Stimulated activated CD4-positive, alpha-beta T cell treated with anti-CD3 and anti-CD28 coated beads, Interleukin-1b, Interleukin-23, amount 100 ng/mL, for 1 hour (primary cell): ENCODE measurements at regions not wholly inside any gene's neighbourhood (a gene's known extent, or its start where the extent isn't known, plus 50 kb on each side); places are given as distances from the start of the nearest gene placed in this dataset.
"Not testable (repeated sequence)": the region's sequence is repeated elsewhere in the genome, so short reads cannot be mapped to it uniquely, and the experiment has no call there.

ENCODE experiments used
- DNase-seq, 2 donors: peaks; one replicate each; pipeline ENCODE4 v3.0.0-alpha.2; 2020; ENCODE audit warnings: low read depth in 2 of 2

DNA sequence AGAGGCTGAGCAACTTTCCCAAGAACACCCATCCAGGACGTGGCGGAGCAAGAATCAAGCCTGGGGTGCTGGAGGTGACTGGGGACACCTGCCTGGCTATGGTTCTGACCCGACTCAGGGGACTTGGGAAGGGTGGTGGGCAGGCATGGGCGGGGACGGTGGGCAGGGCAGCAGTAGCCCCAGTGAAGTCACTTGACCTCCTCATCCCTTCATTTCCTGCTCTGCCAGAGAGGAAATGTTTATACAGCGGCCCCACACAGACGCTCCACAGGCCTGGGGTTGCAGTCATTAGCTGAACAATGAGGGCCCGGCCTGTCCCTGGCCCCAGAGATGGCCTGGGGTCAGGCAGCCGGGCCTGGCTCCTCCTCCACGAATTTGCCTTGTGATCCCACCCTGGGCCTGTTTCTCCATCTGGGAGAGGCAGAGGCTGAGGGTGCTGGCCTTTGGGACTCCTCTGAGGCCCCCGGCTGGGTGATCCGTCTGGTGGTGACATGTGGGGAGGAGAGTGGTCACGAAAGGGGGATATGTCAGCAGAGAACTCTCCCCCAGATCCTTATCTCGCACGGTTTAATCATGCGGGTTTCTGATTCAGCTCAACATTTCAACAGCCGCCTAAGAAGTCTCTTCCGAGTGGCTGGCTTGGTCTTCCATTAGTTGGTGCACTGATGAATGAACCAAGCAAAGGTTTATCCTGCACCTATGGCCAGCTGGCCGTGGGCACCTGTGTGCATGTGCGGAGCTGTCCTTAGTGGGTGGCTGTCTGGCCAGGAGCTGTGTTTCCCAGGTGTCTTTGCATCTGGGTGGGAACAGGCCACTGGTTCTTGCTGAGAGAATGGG is 175.9 kb downstream of the IRF8 start:
- no peak for DNase-seq

DNA sequence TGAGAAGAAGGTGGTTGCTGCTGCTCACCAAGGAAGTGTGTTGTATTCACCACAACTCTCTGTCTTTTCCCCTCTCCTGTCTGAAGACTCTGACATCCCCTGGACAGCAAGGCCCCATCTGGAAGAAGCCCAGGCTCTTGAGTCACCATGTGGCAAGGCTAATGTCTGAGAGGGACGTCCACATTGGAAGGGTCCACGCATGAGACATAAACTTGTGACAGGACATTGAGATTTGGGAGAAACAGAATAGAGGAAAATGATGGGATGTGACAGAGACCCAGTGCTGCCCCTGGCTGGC is 176.5 kb downstream of the IRF8 start:
- no peak for DNase-seq

DNA sequence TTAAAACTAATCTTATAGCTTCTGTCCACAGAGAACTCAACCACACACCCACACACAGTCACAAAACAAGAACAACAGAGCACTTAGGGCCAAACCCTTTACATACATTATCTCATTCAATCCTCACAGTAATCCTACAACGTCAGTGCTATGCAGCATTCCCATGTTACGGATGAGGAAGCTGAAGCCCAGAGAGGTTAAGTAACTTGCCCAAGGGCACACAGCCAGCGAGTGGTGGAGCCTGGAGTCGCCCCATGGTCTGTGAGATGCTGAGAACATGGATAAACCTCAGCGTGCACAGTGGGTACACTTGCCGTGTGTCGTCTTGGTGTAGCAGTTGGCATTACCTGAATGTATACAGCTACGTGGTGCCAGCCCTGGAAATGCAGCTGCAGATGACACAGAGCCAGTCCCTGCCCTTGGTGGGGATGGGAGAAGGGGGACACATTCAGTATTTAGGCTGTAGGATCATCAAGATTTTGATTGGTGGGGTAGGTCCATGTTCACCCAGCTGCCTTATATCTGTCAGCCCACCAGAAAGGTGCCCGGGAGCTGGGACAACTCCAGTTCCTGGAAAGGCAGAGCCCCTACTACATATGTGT is 177.0 kb downstream of the IRF8 start:
- DNase-seq: no peak

DNA sequence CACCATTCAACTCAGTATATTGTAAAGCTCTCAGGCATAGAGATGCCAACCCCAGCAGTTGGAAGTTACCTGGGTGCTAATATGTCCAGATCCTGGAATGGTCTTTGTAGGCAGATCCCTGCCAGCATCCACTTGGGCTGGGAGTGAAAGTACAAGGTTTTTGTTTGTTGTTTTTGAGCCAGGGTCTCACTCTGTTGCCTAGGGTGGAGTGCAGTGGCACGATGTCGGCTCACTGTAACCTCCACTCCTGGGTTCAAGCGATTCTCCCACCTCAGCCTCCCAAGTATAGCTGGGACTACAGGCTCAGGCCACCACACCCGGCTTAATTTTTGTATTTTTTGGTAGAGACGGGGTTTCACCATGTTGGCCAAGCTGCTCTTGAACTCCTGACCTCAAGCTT is 177.6 kb downstream of the IRF8 start:
- DNase-seq: no peak

DNA sequence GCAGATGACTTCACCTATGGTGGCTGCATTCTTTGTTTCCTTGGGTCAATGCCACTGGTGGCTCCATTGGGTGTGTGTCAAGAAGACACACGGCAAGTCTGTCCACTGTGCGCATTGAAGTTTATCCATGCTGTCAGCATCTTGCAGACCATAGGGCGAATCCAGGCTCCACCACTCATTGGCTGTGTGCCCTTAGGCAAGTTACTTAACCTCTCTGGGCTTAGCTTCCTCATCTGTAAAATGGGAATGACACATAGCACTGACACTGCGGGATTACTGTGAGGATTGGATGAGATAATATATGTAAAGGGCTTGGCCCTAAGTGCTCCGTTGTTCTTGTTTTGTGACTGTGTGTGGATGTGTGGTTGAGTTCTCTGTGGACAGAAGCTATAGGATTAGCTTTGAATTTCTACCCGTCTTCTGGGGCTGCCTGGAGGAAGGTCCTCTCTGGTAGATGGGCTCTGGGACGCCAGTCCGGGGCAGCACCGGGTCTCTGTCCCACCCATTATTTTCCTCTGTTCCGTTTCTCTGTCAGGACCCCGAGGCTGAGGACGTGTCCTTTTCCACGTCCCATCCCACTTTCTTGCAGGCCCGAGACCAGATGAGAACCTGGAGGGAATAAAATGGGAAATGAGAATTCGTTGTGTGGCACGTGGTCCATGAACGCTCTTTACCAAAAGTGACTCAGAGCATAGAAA is 178.4 kb downstream of the IRF8 start:
- no peak for DNase-seq

DNA sequence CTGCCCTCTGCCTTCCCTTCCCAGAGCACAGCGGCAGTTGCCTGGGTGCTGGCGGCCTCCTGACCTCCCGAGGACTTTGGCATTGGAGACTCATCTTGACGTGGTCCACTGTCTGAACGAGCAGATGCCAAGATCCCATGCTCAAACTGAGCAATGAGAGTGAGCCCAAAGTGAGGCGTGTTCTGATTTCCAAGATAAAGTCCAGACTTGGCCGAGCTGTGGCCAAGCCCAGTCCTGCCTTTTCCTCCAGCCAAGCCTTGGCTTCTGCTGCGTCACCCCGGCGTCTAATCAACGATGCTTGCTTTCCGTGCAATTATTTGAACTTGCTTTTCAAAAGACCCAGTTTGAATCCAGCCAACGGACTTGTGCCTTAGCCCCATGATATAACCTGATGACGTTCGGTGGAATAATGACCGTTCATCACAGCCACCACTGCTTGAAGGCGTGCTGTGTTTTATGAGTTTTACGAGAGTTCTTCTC is 179.2 kb downstream of the IRF8 start:
- no peak for DNase-seq

DNA sequence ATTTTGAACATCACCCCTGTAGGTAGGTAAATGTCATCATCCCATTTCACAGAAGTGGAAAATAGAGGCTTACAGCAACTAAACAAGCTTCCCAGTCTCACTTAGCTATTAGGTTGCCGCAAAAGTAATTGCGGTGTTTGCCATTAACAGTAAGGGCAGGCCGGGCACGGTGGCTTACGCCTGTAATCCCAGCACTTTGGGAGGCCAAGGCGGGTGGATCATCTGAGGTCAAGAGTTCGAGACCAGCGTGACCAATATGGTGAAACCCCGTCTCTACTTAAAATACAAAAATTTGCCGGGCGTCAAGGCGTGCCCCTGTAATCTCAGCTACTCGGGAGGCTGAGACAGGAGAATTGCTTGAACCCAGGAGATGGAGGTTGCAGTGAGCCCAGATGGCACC is 179.7 kb downstream of the IRF8 start:
- DNase-seq: not testable (repeated sequence)

DNA sequence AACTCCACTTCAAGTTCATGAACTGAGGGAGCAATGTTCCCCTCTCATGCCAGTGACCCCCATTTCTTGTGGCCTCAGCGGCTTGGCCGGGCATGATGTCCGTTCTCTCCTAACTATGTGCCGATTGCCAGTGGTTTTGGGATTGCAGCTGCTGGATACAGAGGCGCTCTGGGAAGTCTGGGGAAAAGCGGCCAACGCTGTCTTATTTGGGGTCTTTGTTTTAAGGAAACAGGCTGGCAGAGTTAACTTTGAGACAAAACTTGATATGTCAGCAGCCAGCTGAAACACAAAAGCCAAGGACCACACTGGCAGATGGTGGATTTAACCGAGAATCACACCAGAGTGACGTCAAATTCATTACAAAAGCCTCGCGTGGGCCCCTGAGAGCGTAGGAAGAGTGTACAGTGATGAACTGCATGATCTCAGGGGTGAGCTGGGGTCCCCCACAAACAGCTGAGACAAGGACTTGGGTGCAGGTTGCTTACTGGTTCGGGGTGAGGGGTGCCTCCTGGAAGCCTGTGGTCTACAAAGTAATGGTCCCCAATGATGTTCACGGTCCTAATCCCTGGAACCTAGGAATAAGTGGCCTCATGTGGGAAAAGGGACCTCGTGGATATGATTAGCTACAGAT is 180.4 kb downstream of the IRF8 start:
- no peak for DNase-seq

DNA sequence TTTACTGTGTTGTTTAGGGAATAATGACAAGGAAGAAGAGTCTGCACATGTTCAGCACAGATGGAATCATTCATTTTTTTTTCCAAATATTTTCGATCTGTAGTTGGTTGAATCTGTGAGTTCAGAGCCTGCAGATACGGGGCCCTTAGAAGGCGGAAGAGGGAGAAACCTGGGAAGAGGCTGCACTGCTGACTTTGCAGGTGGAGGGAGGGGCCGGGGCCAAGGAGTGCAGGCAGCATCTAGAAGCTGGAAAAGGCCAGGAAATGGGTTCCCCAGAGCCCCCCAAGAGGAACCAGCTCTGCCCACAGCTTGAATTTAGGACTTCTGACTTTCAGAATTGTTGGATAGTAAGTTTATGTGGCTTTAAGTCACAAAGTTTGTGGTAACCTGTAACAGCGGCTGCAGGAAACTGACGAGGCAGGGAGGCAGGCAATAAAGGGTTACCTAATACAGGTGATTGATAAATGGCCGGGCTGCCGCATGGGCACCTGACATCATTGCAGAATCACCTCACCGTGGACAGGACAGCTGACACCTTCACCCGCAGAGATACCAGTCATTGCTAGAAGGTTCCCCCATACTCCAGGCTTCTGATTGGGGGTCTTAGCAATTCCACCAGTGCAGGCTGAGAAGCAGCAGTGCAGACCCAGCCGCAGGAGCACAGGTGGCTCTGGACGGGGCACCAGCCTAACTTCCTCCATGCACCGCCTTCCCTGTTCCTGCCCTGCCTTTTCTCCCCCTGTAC is 181.3 kb downstream of the IRF8 start:
- DNase-seq: no peak

DNA sequence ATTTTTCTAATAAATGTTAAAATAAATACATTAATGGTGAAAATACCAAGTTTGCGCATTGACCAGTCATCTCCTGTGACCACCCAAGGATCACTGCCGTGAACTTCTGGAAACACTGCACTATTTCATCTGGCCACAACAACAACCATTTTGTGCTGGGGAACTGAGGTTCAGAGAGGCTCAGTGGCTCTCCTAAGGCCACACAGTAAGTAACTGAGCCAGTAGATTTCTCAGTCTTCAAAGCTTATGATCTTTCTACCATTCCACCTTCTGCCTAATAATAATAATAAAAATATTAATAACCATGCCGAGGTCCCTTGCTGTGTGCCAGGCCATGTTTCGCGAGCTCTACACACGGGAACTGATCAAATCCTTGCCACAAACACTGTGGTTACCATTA is 182.0 kb downstream of the IRF8 start:
- no peak for DNase-seq

DNA sequence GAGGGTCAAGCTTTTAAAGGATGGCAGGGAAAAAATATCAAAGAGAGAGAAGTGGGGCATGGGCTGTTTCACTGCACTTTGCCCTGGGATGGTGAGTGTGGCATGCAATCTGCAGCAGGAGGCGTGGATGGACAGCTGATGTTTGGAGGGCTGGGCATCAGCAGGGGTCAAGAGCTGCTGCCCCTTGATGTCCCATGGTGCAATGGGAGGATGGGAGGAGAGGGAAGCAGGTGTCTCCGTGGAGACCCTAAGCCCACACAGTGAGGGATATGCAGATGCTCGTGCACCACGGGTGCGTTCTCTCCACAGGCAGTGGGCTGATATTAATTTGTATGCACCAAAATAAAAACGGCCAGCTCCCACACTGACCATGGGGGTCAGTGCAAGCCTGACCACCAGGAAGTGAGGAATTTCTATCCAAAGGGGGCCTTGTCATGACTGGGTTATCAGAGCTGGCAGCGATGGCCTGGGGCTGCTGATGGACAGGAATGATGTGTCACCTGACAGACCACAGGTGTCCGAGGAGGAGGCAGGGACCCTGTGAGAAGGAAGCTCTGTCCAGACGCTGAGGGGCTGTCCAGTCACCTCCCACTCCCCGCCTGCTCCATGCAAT is 183.6 kb downstream of the IRF8 start:
- DNase-seq: no peak

DNA sequence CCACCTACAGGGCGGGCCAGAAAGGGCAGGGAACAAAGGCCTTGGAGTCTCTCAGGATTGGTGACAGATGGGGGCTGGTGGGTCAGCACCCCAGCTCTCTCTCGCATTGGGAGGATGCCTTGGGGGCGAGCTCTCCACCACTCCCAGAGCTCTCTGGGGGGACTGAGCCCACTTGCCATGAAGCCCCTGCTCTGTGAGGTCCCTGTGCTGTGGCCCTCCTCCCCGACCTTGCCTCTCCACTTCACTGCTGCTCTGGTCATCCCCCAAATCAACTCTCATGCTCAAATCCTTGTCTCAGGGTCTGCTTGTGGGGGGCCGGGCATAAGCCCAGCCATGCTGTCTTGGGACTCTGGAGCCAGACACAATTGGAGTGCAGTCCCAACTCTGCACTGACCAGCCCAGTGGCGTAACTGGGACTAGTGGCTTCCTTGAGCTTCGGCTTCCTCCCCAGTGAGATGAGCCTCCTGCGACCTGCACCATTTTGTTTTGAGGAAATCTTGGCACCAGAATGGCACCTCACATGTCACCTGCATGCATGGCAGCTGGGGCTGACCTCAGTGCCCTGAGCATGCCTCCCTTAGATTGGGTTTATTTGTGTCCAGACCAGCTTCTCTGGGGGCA is 184.5 kb downstream of the IRF8 start:
- DNase-seq: no peak

DNA sequence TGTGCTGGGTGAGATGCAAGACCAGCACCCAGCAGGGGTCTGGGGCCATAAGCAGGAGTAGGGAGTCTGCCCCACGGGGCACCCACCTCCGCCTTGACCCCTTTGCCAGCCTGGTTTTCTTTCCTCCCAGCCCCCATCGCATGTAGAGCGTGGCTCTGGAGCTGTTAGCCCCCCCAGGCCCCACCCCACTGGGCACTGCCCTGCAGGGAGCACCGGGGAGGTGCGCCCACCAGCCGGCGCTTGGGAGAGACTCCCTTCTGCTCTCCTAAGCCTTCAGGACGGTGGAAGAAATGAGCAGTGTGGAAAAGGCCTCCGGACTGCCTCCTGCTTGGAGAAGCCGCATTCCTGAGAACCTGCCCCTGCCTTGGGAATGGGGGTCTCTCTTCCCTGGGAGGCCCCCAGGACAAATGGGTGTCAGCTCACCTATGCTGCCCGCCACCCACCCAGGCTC is 186.2 kb downstream of the IRF8 start:
- no peak for DNase-seq

DNA sequence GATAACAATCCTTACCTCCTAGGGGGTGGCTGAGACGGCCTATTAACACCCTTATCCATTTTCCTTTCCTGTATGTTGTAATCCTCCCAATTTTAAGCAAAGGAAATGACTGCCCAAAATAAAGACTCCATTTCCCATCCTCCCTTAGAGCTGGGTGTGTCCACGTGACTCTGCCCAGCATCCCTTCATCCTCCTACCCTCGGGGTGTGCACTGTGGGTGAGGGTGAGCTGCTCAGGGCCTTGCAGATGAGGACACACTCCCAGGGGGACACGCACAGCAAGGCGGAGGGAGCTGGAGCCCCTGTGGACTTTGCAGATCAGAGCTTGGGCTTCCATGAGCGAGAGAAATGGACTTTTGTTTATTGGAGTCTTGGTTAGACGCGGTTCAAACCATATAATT is 186.8 kb downstream of the IRF8 start:
- DNase-seq: no peak

DNA sequence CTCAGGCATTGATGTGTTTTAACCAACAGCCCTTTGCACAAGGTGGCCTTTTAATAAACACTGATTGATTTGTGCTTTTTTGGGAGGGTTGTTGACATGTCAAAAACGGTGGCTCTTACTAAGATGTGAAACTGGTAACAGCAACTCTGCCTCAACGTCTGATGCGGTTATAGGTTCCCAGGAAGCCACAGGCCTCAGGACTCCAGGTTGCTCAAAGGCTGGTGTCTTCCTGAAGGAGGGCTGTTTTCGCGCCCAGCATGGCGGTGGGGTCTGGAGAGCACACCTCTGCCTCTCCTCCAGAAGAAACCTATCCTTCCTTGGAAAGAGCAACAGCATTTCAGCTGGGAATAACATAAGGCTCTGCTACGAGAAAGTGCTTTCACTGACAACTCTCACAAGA is 187.5 kb downstream of the IRF8 start:
- DNase-seq: no peak

DNA sequence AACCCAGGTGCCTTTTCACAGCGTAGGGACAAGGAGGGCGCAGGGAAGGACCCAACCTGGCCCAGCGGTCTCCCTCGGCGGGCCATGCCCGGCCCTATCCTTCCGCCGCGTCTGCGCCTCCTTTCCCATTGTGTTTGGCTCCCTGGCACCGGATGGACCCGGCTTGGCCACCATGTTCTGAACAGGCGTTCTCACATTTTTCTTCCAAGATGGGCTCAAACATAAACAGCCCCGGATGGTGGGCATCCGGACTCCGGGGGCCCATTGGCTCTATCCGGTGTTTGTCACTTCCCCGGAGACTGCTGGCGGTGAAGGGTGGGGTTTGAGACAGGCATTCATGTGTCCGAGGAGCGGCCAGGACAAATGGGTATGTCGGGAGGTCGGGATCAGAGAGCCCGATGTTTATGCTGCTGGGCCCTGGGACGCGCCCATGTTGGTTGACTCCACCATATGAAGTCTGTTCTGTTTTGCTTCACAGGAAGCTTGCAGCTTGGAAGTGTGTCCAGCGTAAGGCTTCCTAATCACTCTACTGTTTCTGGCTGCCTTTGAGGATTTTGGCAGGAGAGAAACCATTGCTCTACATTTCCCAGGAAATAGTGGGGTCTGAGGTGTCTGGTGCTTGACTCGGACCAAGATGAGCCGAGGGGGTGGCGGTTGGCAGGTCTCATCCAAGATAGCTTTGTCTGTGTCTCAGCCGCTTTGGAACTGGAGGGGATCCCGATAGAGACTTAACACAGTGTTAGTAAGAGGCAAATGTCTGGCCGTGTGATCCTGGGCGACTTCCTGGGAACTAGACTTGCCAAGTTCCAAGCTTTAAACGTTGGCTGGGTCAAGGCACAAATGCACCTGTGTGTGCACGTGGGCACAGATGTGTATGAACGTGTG is 188.3 kb downstream of the IRF8 start:
- no peak for DNase-seq

DNA sequence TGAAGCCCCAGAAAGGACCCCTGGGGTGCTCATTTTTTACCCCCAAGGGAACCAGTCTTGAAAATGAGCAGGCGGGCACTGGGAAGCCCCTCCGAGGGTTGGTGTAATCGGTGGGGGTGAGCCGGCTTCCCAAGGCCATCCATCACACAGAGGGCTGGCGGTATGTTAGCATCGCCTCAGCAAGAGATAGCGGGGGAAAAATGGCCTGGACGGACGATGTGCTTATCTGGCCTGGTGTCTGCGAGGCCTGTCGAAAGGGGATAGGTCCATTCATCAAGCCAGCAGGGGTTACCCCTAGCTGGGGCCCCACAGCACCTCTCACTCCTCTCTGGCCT is 188.9 kb downstream of the IRF8 start:
- DNase-seq: no peak

DNA sequence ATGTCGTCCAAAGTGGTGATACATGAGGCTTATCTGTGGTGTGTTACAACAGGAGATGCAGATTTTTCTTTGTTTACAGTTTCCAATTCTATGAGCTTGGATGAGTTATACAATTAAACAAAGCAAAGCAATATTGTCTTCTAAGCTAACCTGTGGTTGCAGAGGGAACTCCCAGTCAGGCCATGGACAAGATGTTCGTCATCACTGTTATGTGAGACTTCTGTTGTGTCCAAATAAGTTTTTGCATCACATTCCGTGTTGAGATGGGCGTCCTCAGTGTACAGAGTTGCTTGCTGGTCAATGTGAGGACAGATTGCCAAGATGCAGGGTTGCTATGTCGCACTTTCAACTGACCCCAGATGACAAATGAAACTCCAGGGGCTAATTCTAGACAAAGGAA is 189.3 kb downstream of the IRF8 start:
- DNase-seq: no peak

DNA sequence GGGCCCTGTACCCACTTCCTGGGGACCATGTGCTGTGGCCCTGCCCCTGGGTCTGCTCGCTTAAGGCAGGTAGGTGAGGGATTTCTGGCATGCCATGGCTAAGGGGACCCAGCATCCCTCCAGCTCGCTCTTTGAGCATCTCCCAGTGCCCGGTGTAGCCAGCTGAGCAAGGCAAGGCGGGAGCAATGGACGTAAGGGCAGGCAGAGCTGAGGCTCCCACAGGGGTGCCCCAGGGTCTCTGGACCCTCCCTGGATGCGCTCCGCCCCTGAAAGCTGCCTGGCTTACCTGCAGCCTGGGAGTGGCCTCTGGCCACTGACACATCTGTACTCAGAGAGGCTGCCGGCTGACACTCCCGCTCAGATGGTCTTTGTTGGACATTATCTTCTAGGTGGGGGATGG is 189.9 kb downstream of the IRF8 start:
- DNase-seq: no peak

DNA sequence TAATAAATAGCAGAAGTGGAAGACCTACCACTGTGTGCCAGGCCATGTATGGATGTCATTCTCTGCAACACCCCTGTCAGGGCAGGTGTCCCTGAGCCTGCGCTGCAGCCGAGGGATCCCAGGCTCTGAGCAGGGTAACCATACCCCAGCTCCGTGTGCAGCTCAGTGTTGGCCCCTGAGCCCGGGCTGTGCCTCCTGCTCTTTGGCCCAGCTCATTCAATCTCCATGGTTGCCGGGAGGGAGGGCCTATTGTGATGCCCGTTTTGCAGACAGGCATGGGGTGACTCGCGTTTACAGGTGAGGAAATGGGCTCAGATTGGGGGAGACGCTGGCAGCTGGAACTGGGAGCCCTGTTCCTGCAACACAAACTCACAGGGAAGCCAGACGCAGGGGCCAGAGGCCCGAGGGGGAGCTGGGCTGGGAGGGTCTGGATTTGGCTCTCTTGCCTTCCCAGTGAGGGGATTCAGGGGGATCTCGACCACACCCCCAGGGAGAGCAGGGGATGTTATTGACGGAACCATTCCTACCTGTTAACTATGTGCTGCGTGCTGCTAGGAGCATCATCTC is 190.5 kb downstream of the IRF8 start:
- DNase-seq: no peak
